Esophagus squamous epithelium (tissue), 5 donors: ENCODE measurements at regions not wholly inside any gene's neighbourhood (a gene's known extent, or its start where the extent isn't known, plus 50 kb on each side); places are given as distances from the start of the nearest gene placed in this dataset.

Experiments
- DNase-seq: peaks from one replicate; lab custom pipeline; 2025; lab: John Stamatoyannopoulos, UW
- H3K27ac ChIP-seq, 4 donors: fragments of 200-600 bp; sonication (generic); one replicate each; pipeline ENCODE4 v1.5.1; 2016 to 2019; ENCODE audit warnings: mild to moderate bottlenecking in 1 of 4
- H3K27me3 ChIP-seq, 4 donors: fragments of 200-600 bp; sonication (generic); 1 replicate in 3 of 4; 2 replicates in 1 of 4; pipeline versions ENCODE4 v1.5.1 to v1.6.0; 2017 to 2021; ENCODE audit warnings: antibody characterized with exemption in 1 of 4
- H3K36me3 ChIP-seq, 3 donors: fragments of 200-600 bp; sonication (generic); one replicate each; pipeline ENCODE4 v1.5.1; 2016 to 2019
- H3K4me1 ChIP-seq, 3 donors: fragments of 200-600 bp; sonication (generic); one replicate each; pipeline ENCODE4 v1.5.1; 2017 to 2019
- H3K4me3 ChIP-seq, 4 donors: fragments of 200-600 bp; sonication (generic); 1 replicate in 3 of 4; 2 replicates in 1 of 4; pipeline ENCODE4 v1.5.1; 2016 to 2019; ENCODE audit warnings: mild to moderate bottlenecking in 2 of 4, moderate library complexity in 1 of 4
- H3K9me3 ChIP-seq, 3 donors: fragments of 200-600 bp; sonication (generic); one replicate each; pipeline ENCODE4 v1.5.1; 2016 to 2019
- CTCF ChIP-seq, 6 experiments: fragments of 450-650 bp in 4 of 6; fragments of 200-600 bp in 2 of 6; sonication (generic) in 2 of 6; IDR thresholded peaks; one replicate each; pipeline ENCODE4 v1.5.1; 2016 to 2019; ENCODE audit warnings: antibody characterized with exemption in 6 of 6, mild to moderate bottlenecking in 4 of 6, moderate library complexity in 4 of 6
- POLR2A ChIP-seq, 4 donors: fragments of 450-650 bp; IDR thresholded peaks; one replicate each; pipeline ENCODE4 v1.6.1; 2017; ENCODE audit warnings: antibody characterized with exemption in 4 of 4, mild to moderate bottlenecking in 4 of 4, moderate library complexity in 3 of 4
- WGBS, 2 donors: methylation state at CpG; one replicate each; pipeline ENCODE4 v1.1.5; 2018; 5-methylcytosine and 5-hydroxymethylcytosine counted together
- intact Hi-C: fragments of 100-400 bp; cut with DNase I; formaldehyde crosslinking; loops from one replicate; pipeline ENCODE4 v1.15.0; 2022
- donor health status: DM: yes; HTN: yes; CAD: no.

- TF ChIP-seq CTCF (IDR thresholded peaks at IDR 0.05) (no peak), POLR2A (IDR thresholded peaks at IDR 0.05) (no peak)
- WGBS, 2 donors, result 61 to 66% methylated on average over 2 of the region's 2 CpGs
Measured at GRCh38 chr13:76339649-76340048, 546.6 kb downstream of the KCTD12 start.

GRCh38 chr13:76338003-76338402 lies 548.2 kb downstream of the KCTD12 start:
- Histone ChIP-seq H3K27me3 (no peaks in the 10 kb centered on the region), H3K36me3 (no peaks in the 10 kb centered on the region), H3K27ac (no peak overlapping the region), H3K9me3 (no peaks in the 10 kb centered on the region), H3K4me1 (no peaks in the 10 kb centered on the region), H3K4me3 (no peak overlapping the region)
- WGBS, 2 donors, result 43 to 76% methylated on average over 2 of the region's 2 CpGs
- no peak for DNase-seq
- intact Hi-C loops, result no loop called here
- TF ChIP-seq CTCF (IDR thresholded peaks at IDR 0.05) (no peak), POLR2A (IDR thresholded peaks at IDR 0.05) (no peak)

More at GRCh38 chr13:76339649-76340048, 546.6 kb downstream of the KCTD12 start:
- intact Hi-C loops, result no loop called here
- Histone ChIP-seq H3K9me3 (no peaks in the 10 kb centered on the region), H3K36me3 (no peaks in the 10 kb centered on the region), H3K4me3 (no peak overlapping the region), H3K27ac (no peak overlapping the region), H3K4me1 (no peaks in the 10 kb centered on the region), H3K27me3 (no peaks in the 10 kb centered on the region)
- DNase-seq, result no peak

GRCh38 chr13:76336889-76337844 lies 549.0 kb downstream of the KCTD12 start:
- H3K36me3 ChIP-seq, result no peaks in the 10 kb centered on the region
- TF ChIP-seq CTCF (IDR thresholded peaks at IDR 0.05), result no peak
- no peak for TF ChIP-seq POLR2A (IDR thresholded peaks at IDR 0.05)
- intact Hi-C loops, result no loop called here
- H3K4me1 ChIP-seq, result no peaks in the 10 kb centered on the region
- no peak overlapping the region for H3K27ac ChIP-seq
- no peaks in the 10 kb centered on the region for H3K9me3 ChIP-seq
- no peaks in the 10 kb centered on the region for H3K27me3 ChIP-seq
- H3K4me3 ChIP-seq, result no peak overlapping the region
- WGBS, 2 donors, result 52 to 64% methylated on average over 2 of the region's 2 CpGs
- no peak for DNase-seq

- no peak overlapping the region for H3K4me3 ChIP-seq
- no peaks in the 10 kb centered on the region for H3K9me3 ChIP-seq
- no peaks in the 10 kb centered on the region for H3K36me3 ChIP-seq
- no peak for TF ChIP-seq CTCF (IDR thresholded peaks at IDR 0.05)
- no peak for TF ChIP-seq POLR2A (IDR thresholded peaks at IDR 0.05)
- intact Hi-C loops, result no loop called here
- H3K27ac ChIP-seq, result no peak overlapping the region
- H3K4me1 ChIP-seq, result no peaks in the 10 kb centered on the region
- no peak for DNase-seq
- no peaks in the 10 kb centered on the region for H3K27me3 ChIP-seq
Measured at GRCh38 chr13:76335463-76335862, 550.7 kb downstream of the KCTD12 start.

GRCh38 chr13:76331943-76332712 lies 554.1 kb downstream of the KCTD12 start:
- TF ChIP-seq CTCF (IDR thresholded peaks at IDR 0.05) (no peak), POLR2A (IDR thresholded peaks at IDR 0.05) (no peak)
- no peaks in the 10 kb centered on the region for H3K4me1 ChIP-seq
- WGBS, 2 donors, result 14 to 17% methylated on average over 1 of the region's 1 CpG
- no peaks in the 10 kb centered on the region for H3K36me3 ChIP-seq
- no peak for DNase-seq
- H3K27me3 ChIP-seq, result no peaks in the 10 kb centered on the region
- no peaks in the 10 kb centered on the region for H3K9me3 ChIP-seq
- intact Hi-C loops, result no loop called here
- no peak overlapping the region for H3K27ac ChIP-seq
- H3K4me3 ChIP-seq, result no peak overlapping the region
